GM12874 (cell line): ENCODE measurements at regions not wholly inside any gene's neighbourhood (a gene's known extent, or its start where the extent isn't known, plus 50 kb on each side); places are given as distances from the start of the nearest gene placed in this dataset.

Source experiments
- TF ChIP-seq, protein P1 (sequence below): IDR thresholded peaks from 2 replicates; pipeline ENCODE4 v1.5.1; 2011; ENCODE audit warnings: low read depth, mild to moderate bottlenecking, control low read depth, low read length, moderate library complexity; ENCODE audit not compliant: insufficient read depth

GRCh38 chr4:36719425-36719824 is 438.0 kb downstream of the DTHD1 start:
- TF ChIP-seq, protein P1, sequence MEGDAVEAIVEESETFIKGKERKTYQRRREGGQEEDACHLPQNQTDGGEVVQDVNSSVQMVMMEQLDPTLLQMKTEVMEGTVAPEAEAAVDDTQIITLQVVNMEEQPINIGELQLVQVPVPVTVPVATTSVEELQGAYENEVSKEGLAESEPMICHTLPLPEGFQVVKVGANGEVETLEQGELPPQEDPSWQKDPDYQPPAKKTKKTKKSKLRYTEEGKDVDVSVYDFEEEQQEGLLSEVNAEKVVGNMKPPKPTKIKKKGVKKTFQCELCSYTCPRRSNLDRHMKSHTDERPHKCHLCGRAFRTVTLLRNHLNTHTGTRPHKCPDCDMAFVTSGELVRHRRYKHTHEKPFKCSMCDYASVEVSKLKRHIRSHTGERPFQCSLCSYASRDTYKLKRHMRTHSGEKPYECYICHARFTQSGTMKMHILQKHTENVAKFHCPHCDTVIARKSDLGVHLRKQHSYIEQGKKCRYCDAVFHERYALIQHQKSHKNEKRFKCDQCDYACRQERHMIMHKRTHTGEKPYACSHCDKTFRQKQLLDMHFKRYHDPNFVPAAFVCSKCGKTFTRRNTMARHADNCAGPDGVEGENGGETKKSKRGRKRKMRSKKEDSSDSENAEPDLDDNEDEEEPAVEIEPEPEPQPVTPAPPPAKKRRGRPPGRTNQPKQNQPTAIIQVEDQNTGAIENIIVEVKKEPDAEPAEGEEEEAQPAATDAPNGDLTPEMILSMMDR: no peak

DNA sequence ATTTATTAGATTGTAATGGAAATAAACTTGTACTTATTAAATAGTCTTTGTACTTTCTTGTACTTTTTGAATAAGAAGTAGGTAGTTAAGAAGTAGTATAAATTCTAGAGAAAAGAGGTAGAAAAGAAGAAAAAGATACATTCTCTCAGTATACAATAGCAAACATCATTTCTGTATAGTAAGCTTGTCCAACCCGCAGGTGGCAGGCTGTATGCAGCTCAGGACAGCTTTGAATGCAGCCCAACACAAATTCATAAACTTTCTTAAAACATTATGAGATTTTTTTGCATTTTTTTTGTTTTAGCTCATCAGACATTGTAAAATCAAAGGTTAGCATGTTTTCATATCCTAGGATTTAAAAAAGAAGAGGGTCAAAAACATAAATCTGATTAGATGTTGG is 441.6 kb downstream of the DTHD1 start:
- TF ChIP-seq, protein P1: no peak

- TF ChIP-seq, protein P1: no peak
Observed at GRCh38 chr4:36734334-36734733, 452.9 kb downstream of the DTHD1 start.

- TF ChIP-seq, protein P1: no peak
Observed at GRCh38 chr4:36737691-36738090, 456.3 kb downstream of the DTHD1 start.

GRCh38 chr4:36740796-36741310 is 459.4 kb downstream of the DTHD1 start:
- TF ChIP-seq, protein P1: no peak

GRCh38 chr4:36747277-36748129 is 466.1 kb downstream of the DTHD1 start:
- TF ChIP-seq, protein P1: no peak

GRCh38 chr4:36753048-36753447 is 471.6 kb downstream of the DTHD1 start:
- TF ChIP-seq, protein P1: no peak
